G401 (cell line): ENCODE measurements at regions not wholly inside any gene's neighbourhood (a gene's known extent, or its start where the extent isn't known, plus 50 kb on each side); places are given as distances from the start of the nearest gene placed in this dataset.
"Not testable (repeated sequence)": the region's sequence is repeated elsewhere in the genome, so short reads cannot be mapped to it uniquely, and the experiment has no call there.

Source experiments
- DNase-seq: peaks from one replicate; pipeline ENCODE4 v3.0.0-alpha.2; 2015; ENCODE audit warnings: low spot score
- in situ Hi-C: cut with HindIII; loops from 2 replicates; pipeline ENCODE4 v1.10.0; 2016; ENCODE audit warnings: low sequenced_read_pairs, mixed read lengths

- in situ Hi-C loops, result no loop called here
Measured at GRCh38 chr13:70311191-70311590, 202.9 kb upstream of the KLHL1 start.

GRCh38 chr13:70310396-70311119, 202.3 kb upstream of the KLHL1 start:
- in situ Hi-C loops, result no loop called here
- DNase-seq, result peak; percentile 15

More at GRCh38 chr13:70311191-70311590, 202.9 kb upstream of the KLHL1 start:
- no peak for DNase-seq

- in situ Hi-C loops, result no loop called here
Measured at GRCh38 chr13:70297189-70297616, 189.0 kb upstream of the KLHL1 start.

GRCh38 chr13:70284371-70284770, 176.1 kb upstream of the KLHL1 start:
- no peak for DNase-seq
- in situ Hi-C loops, result no loop called here

More at GRCh38 chr13:70297189-70297616, 189.0 kb upstream of the KLHL1 start:
- no peak for DNase-seq

GRCh38 chr13:70275841-70276240, 167.6 kb upstream of the KLHL1 start:
- in situ Hi-C loops, result no loop called here
- DNase-seq, result no peak

GRCh38 chr13:70255406-70255991, 147.2 kb upstream of the KLHL1 start:
- in situ Hi-C loops, result no loop called here
- DNase-seq, result no peak

- in situ Hi-C loops, result no loop called here
- no peak for DNase-seq
Measured at GRCh38 chr13:70253834-70254233, 145.6 kb upstream of the KLHL1 start.

- in situ Hi-C loops, result no loop called here
- DNase-seq, result no peak
Measured at GRCh38 chr13:70253411-70253810, 145.2 kb upstream of the KLHL1 start.

GRCh38 chr13:70249332-70250064, 141.2 kb upstream of the KLHL1 start:
- DNase-seq, result no peak
- in situ Hi-C loops, result no loop called here

- in situ Hi-C loops, result no loop called here
- DNase-seq, result no peak
Measured at GRCh38 chr13:70237131-70237530, 128.9 kb upstream of the KLHL1 start.

GRCh38 chr13:70235565-70235964, 127.3 kb upstream of the KLHL1 start:
- DNase-seq, result no peak

GRCh38 chr13:70223911-70224310, 115.7 kb upstream of the KLHL1 start:
- no peak for DNase-seq
- in situ Hi-C loops, result no loop called here

More at GRCh38 chr13:70235565-70235964, 127.3 kb upstream of the KLHL1 start:
- in situ Hi-C loops, result no loop called here

- no peak for DNase-seq
- in situ Hi-C loops, result no loop called here
Measured at GRCh38 chr13:70222926-70223325, 114.7 kb upstream of the KLHL1 start.

- no peak for DNase-seq
- in situ Hi-C loops, result no loop called here
Measured at GRCh38 chr13:70218618-70219017, 110.4 kb upstream of the KLHL1 start.

- in situ Hi-C loops, result not testable (repeated sequence)
Measured at GRCh38 chr13:70208968-70209367, 100.7 kb upstream of the KLHL1 start.

GRCh38 chr13:70206671-70207070, 98.4 kb upstream of the KLHL1 start:
- in situ Hi-C loops, result no loop called here
- no peak for DNase-seq

More at GRCh38 chr13:70208968-70209367, 100.7 kb upstream of the KLHL1 start:
- DNase-seq, result not testable (repeated sequence)

GRCh38 chr13:70203661-70204229, 95.5 kb upstream of the KLHL1 start:
- DNase-seq, result no peak
- in situ Hi-C loops, result no loop called here

GRCh38 chr13:70191034-70191433, 82.8 kb upstream of the KLHL1 start:
- no peak for DNase-seq
- in situ Hi-C loops, result no loop called here

GRCh38 chr13:70189981-70190380, 81.7 kb upstream of the KLHL1 start:
- no peak for DNase-seq
- in situ Hi-C loops, result no loop called here

- in situ Hi-C loops, result no loop called here
Measured at GRCh38 chr13:70188567-70188966, 80.3 kb upstream of the KLHL1 start.

More at GRCh38 chr13:70188567-70188966, 80.3 kb upstream of the KLHL1 start:
- DNase-seq, result no peak
